HG03139 (cell line): ENCODE measurements at regions not wholly inside any gene's neighbourhood (a gene's known extent, or its start where the extent isn't known, plus 50 kb on each side); places are given as distances from the start of the nearest gene placed in this dataset.

Experiments
- ATAC-seq: cut with Tn5 transposase; IDR thresholded peaks from one replicate; pipeline ENCODE4 v1.9.1; 2021; ENCODE audit not compliant: unreplicated experiment

- ATAC-seq: no peak
Observed at GRCh38 chr13:97629601-97630272, 195.8 kb downstream of the RAP2A start.

GRCh38 chr13:97630725-97631124, 196.8 kb downstream of the RAP2A start:
- ATAC-seq: no peak

GRCh38 chr13:97631158-97631557, 197.2 kb downstream of the RAP2A start:
- ATAC-seq: peak; percentile 62

- ATAC-seq: no peak
Observed at GRCh38 chr13:97639236-97639635, 205.3 kb downstream of the RAP2A start.

- ATAC-seq: no peak
Observed at GRCh38 chr13:97640268-97640667, 206.3 kb downstream of the RAP2A start.

- ATAC-seq: no peak
Observed at GRCh38 chr13:97648171-97648880, 214.4 kb downstream of the RAP2A start.

GRCh38 chr13:97648881-97649224, 214.9 kb downstream of the RAP2A start:
- no peak for ATAC-seq

- ATAC-seq: no peak
Observed at GRCh38 chr13:97653443-97654140, 219.6 kb downstream of the RAP2A start.

- no peak for ATAC-seq
Observed at GRCh38 chr13:97654236-97654635, 220.3 kb downstream of the RAP2A start.

- no peak for ATAC-seq
Observed at GRCh38 chr13:97658556-97658955, 224.6 kb downstream of the RAP2A start.

- ATAC-seq: no peak
Observed at GRCh38 chr13:97659602-97660001, 225.6 kb downstream of the RAP2A start.

- ATAC-seq: no peak
Observed at GRCh38 chr13:97660594-97661260, 226.8 kb downstream of the RAP2A start.

GRCh38 chr13:97686594-97686993, 252.6 kb downstream of the RAP2A start:
- no peak for ATAC-seq

- no peak for ATAC-seq
Observed at GRCh38 chr13:97692628-97693027, 258.7 kb downstream of the RAP2A start.

GRCh38 chr13:97695684-97696083, 257.8 kb upstream of the IPO5 start:
- no peak for ATAC-seq

- ATAC-seq: no peak
Observed at GRCh38 chr13:97696921-97697320, 256.6 kb upstream of the IPO5 start.

- ATAC-seq: no peak
Observed at GRCh38 chr13:97700306-97700848, 253.1 kb upstream of the IPO5 start.

- no peak for ATAC-seq
Observed at GRCh38 chr13:97702614-97703013, 250.9 kb upstream of the IPO5 start.

GRCh38 chr13:97710797-97711196, 242.7 kb upstream of the IPO5 start:
- no peak for ATAC-seq

GRCh38 chr13:97712770-97713169, 240.7 kb upstream of the IPO5 start:
- no peak for ATAC-seq

- ATAC-seq: no peak
Observed at GRCh38 chr13:97715763-97716162, 237.7 kb upstream of the IPO5 start.
